ENCODE measurements at regions not wholly inside any gene's neighbourhood (a gene's known extent, or its start where the extent isn't known, plus 50 kb on each side); places are given as distances from the start of the nearest gene placed in this dataset.
"Not testable (repeated sequence)": the region's sequence is repeated elsewhere in the genome, so short reads cannot be mapped to it uniquely, and the experiment has no call there.

GRCh38 chr18:76604108-76604934, 109.3 kb upstream of the ZNF516 start:
- no peak for DNase-seq (ENCODE audit: low spot score)

DNA sequence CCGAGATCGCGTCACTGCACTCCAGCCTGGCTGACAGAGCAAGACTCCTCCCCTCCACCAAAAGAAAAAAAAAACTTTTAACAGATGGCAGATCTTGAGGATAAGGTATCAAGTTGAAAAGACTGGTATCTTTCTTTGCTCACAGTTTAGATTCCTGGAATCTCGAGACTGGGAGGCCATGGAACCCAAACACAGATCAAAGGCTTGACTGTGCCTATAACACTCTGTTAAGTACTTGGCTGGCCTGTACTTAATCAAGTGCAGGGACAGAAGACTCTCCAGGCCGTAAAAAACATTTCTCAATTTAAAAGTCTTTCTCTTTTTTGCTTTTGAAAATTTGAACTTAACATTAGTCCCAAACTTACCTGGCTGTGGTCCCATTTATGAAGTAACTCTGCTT, 107.1 kb upstream of the ZNF516 start:
- no peak for DNase-seq (ENCODE audit: low spot score)

DNA sequence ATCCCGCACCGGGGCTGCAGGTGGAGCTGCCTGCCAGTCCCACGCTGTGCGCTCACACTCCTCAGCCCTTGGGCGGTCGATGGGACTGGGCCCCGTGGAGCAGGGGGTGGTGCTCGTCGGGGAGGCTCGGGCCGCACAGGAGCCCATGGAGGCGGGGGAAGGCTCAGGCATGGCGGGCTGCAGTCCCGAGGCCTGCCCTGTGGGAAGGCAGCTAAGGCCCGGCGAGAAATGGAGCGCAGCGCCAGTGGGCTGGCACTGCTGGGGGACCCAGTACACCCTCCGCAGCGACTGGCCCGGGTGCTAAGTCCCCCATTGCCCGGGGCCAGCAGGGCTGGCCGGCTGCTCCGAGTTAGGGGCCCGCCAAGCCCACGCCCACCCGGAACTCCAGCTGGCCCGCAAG, 105.0 kb upstream of the ZNF516 start:
- DNase-seq (ENCODE audit: low spot score), result not testable (repeated sequence)

DNA sequence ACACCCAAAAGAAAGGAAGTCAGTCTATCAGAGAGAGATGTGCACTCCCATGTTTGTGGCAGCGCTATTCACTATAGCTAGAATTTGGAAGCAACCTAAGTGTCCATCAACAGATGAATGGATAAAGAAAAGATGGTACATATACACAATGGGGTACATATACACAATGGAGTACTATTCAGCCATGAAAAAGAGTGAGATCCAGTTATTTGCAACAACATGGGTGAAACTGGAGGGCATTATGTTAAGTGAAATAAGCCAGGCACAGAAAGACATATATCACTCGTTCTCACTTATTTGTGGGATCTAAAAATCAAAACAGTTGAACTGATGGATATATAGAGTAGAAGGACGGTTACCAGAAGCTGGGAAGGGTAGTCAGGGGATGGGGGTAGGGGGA, 99.9 kb upstream of the ZNF516 start:
- no peak for DNase-seq (ENCODE audit: low spot score)

DNA sequence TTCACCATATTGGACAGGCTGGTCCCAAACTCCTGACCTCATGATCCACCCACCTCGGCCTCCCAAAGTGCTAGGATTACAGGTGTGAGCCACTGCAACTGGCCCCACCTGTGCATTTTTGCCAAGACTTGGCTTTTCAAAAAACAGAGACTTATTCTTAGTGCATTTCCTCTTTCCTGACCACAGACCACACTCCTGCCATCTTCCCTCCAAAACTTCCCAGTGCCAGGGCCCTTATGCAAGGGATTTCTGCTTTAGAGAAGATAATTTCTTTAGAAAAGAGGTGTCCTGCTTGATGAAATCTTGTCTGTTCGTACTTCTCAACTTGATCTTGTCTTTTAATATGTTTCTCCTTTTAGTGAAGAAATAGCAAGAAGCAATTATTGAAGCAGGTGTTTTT, 98.8 kb upstream of the ZNF516 start:
- no peak for DNase-seq (ENCODE audit: low spot score)

- no peak for DNase-seq (ENCODE audit: low spot score)
Measured at GRCh38 chr18:76592981-76593381, 97.9 kb upstream of the ZNF516 start.

DNA sequence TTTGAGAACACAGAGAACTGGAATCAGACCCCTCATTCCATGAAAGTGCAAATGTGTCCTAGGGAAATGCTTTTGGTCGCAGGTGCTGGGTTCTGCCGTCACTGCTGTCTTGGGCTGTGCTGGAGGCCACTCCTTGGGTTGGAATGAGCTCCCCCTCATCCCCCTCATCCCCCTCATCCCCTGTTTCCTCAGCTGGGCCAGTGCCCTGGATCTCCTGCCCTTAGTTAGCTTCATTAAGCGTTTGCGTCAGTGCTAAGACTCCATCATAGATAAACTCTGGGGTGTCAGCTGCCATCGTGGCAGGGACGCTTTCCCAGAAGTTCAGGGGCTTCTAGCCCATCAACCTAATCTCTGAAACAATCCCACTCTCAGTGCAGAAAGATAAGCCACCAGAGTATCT, 97.1 kb upstream of the ZNF516 start:
- DNase-seq (ENCODE audit: low spot score), result no peak

- no peak for DNase-seq (ENCODE audit: low spot score)
Measured at GRCh38 chr18:76589866-76590265, 94.8 kb upstream of the ZNF516 start.

GRCh38 chr18:76589316-76589715, 94.3 kb upstream of the ZNF516 start:
- no peak for DNase-seq (ENCODE audit: low spot score)

DNA sequence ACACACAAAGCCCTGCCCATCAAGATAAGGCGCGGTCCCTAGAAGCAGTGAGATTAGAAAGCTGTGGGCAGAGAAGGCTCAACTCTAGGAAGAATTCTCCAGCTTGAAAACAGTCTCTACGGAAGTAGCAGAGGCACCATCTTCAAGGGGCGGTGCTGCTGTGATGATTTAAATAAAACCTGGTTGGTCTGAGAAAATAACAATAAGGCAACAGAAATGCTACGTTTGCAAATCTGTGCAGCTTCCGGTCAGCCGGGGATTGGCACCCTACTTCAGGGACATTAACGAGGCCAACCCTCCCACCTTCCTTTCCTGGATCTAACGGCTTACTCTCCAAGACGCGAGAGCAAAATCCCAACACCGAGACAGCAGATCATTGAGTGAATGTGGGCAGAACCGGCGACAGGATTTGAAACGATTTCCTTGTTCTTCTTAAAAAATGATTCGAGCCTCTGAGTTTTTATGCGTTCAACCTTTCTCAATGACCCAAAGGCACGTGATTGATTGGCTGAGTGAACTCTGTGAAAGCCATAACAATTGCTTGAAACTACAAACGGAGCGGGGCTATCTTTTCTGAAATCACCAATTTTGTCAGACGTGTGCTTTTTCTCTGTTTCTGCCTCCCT, 93.7 kb upstream of the ZNF516 start:
- no peak for DNase-seq (ENCODE audit: low spot score)

DNA sequence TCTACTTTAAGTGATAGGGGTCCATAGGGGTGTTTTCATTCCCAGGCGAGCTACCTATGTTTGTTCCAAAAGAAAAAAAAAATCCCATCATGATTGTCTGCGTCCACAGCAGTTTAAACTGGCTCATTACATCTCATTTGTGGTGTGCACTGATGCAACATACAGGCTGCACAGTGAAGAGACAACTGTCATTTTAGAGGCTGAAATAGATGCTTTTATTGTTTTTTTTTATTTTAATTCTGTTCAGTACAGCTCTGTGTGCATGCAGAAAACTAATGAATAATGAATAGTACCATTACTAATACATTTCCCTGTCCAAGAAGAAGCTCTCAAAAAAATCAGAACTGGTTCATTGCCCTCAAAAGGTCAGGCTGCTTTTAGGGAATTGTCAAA, 92.8 kb upstream of the ZNF516 start:
- DNase-seq (ENCODE audit: low spot score), result no peak

DNA sequence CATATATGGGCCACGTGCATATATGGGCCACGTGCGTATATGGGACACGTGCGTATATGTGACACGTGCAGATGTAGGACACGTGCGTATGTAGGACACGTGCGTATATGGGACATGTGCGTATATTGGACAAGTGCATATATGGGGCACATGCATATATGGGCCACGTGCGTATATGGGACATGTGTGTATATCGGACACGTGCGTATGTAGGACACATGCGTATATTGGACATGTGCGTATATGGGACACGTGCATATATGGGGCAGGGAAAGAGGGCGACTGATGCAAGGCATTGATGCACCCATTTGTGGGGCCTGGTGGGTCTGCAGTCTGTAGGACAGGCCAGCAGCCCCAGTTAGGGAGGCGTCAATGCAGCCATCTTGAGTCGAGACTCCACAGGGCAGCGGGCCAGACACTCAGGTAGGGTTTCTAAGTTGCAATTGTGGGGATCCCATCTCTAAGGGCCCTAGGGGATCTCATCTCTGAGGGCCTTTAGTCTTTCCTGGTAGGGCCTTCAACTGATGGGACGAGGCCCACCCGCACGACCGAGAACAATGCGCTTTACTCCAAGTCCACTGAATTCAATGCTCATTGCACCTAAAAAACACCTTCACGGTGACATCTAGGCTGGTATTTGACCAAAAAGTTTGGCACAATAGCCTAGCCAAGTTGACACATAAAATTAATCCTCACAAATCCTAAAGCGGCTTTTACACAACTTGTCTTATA, 92.3 kb upstream of the ZNF516 start:
- DNase-seq (ENCODE audit: low spot score), result no peak

GRCh38 chr18:76584414-76585310, 89.6 kb upstream of the ZNF516 start:
- DNase-seq (ENCODE audit: low spot score), result no peak

DNA sequence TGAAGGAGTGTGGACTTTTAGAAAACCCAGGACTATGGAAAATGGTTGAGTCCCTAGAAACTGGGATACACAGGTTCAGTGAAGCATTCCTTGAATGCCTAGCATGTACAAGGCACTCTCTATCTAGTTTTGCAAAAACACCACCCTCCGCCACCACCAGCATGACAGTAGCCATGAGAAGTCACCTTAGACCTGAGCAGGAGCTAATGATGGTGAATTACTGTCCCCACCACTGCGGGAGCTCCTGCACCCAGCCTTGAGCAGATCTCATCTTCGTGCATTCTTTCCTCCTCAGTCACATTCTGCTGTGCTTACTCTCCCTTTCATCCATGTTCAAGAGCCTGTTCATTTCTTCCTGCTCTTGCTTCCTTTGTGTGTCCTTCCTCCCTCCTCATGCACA, 86.2 kb upstream of the ZNF516 start:
- no peak for DNase-seq (ENCODE audit: low spot score)

DNA sequence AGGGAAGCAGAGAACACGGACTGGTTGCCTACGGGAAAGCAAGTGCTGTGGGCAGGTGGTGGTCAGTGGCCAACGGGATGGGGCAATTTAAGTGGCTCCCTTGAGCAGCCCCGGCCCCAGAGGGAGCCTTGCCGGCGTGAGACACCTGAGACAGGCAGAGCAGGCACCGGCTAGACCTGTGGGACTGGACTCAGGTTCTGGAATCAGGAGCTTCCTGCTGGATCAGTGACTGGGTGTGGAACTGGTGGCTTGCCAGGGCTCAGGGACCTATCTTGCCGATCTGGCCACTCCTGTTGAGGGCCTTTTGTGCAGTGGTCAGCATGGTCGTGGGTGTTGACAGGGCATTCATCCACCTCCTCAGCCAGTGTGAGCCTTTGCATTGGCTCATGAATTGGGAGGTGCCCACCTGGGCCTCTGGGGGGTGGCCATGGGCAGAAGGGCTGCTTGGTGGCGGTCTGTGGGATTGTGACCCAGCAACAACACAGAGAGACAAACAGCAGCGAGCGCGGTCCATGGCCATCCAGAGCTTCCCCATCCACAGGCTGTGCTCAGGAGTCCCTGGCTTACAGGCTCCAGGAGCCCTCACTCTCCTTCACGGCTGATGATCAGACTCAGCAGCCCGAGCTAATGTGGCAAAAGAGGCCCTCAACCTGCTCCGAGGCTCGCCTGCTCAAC, 85.4 kb upstream of the ZNF516 start:
- no peak for DNase-seq (ENCODE audit: low spot score)

GRCh38 chr18:76579301-76579695, 84.3 kb upstream of the ZNF516 start:
- DNase-seq (ENCODE audit: low spot score), result no peak

DNA sequence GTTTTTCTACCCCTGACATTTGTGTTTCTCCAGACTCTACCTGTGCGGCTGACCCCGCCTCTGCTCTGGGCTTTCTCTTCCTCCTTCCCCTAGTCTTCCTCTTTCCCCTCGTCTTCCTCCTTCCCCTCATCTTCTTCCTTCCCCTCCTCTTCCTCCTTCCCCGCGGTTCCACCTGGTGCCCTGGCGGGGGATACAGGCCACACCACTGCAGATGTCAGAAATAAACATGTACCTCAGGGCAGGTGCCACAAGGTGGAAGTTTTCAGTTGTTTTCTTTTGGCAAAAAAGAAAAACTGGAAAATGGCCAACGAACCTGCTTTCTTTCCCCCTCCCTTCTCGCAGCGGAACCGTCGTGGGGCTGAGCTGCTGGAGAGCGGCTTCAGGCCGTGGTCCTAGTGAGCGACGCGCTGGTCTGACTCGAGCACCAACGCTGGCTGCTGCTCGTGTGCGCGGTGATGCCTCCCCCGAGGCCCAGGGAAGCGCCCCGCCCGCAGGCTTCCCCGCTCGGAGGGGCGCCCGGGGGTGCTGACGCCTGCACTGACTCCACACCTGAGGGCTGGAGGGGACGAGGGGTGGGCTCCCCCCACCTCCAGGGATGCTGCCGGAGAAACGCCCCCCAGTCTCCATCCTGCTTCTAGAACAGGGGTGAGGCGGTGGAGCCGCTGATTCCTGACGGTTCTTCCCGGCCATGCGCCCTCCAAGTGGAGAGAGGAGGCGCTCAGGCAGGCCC, 83.7 kb upstream of the ZNF516 start:
- no peak for DNase-seq (ENCODE audit: low spot score)

GRCh38 chr18:76573325-76574025, 78.4 kb upstream of the ZNF516 start:
- DNase-seq (ENCODE audit: low spot score), result peak; percentile 56

GRCh38 chr18:76572518-76573247, 77.6 kb upstream of the ZNF516 start:
- DNase-seq (ENCODE audit: low spot score), result no peak

DNA sequence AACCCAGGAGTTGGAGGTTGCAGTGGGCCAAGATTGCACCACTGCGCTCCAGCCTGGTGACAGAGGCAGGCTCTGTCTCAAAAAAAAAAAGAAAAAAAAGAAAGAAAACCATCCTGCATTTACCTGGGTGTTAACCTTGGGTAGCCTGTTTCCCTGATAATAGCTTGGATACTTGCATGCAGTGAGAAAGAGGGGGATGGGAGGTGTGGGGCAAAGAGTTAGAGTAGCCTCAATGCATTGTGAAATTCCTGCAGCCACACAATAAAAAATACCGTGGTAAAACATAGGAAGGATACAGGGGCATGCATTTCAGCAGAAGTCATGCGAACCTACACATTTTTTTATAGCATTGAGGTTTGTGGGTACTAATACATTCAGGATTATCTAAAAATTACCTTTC, 76.6 kb upstream of the ZNF516 start:
- no peak for DNase-seq (ENCODE audit: low spot score)
